T-cell (primary cell): ENCODE measurements at regions not wholly inside any gene's neighbourhood (a gene's known extent, or its start where the extent isn't known, plus 50 kb on each side); places are given as distances from the start of the nearest gene placed in this dataset.

ENCODE experiments used
- ATAC-seq, 4 experiments: fragments of 200-7000 bp in 3 of 4; fragments of 150-1000 bp in 1 of 4; cut with Tn5 transposase; replicated peaks in 1 of 4; 1 replicate in 3 of 4; 2 replicates in 1 of 4; pipeline ENCODE4 v1.10.0; 2021; ENCODE audit warnings: moderate library complexity in 3 of 4, mild to moderate bottlenecking in 2 of 4, moderate number of reproducible peaks in 1 of 4
- CTCF ChIA-PET, 2 donors: fragments of 300-600 bp; sonication (Branson Sonifier 250); formaldehyde crosslinking; loops; one replicate each; lab custom pipeline; 2022; ENCODE audit warnings: antibody characterized with exemption in 2 of 2; lab: Charles Lee
- POLR2A ChIA-PET, 2 donors: fragments of 300-600 bp; sonication (Branson Sonifier 250); formaldehyde crosslinking; loops; one replicate each; lab custom pipeline; 2022; ENCODE audit warnings: antibody characterized with exemption in 2 of 2; lab: Charles Lee
- DNase-seq, 35 experiments: peaks; one replicate each; pipeline versions ENCODE4 v3.0.0 to v3.0.0-alpha.2; 2013 to 2023
- H3K27ac ChIP-seq: one replicate; pipeline ENCODE4 v1.5.1; 2013; ENCODE audit warnings: low read length
- H3K27me3 ChIP-seq, 2 experiments: replicated peaks in 1 of 2; 1 replicate in 1 of 2; 2 replicates in 1 of 2; pipeline versions ENCODE4 v1.6.1 to v1.7.0; 2013; ENCODE audit warnings: low read length in 1 of 2, mixed read lengths in 1 of 2; ENCODE audit not compliant: control insufficient read depth in 2 of 2, insufficient read depth in 2 of 2; ENCODE audit errors: extremely low read depth in 1 of 2
- H3K36me3 ChIP-seq, 2 donors: 1 replicate in 1 of 2; 2 replicates in 1 of 2; pipeline versions ENCODE4 v1.6.1 to v1.7.0; 2013; ENCODE audit warnings: low read length in 1 of 2; ENCODE audit not compliant: control insufficient read depth in 2 of 2, insufficient read depth in 1 of 2; ENCODE audit errors: extremely low read depth in 1 of 2
- H3K4me1 ChIP-seq, 2 experiments: 1 replicate in 1 of 2; 2 replicates in 1 of 2; pipeline versions ENCODE4 v1.6.1 to v1.7.0; 2013; ENCODE audit warnings: low read length in 2 of 2, mixed read lengths in 1 of 2; ENCODE audit not compliant: insufficient read depth in 2 of 2, control insufficient read depth in 1 of 2; ENCODE audit errors: extremely low read depth in 1 of 2
- H3K4me3 ChIP-seq, 2 donors: 1 replicate in 1 of 2; 2 replicates in 1 of 2; pipeline versions ENCODE4 v1.5.1 to v1.7.0; 2013; ENCODE audit warnings: mild to moderate bottlenecking in 2 of 2, low read length in 1 of 2, moderate library complexity in 1 of 2; ENCODE audit not compliant: control insufficient read depth in 1 of 2; ENCODE audit errors: extremely low read depth in 1 of 2
- H3K9me3 ChIP-seq: 2 replicates; pipeline ENCODE4 v1.7.0; 2013
- H3K27ac Mint-ChIP-seq, 2 donors: one replicate each; pipeline ENCODE4 v1.8.0; 2020 to 2021; ENCODE audit warnings: mild to moderate bottlenecking in 2 of 2, mixed read lengths in 2 of 2
- H3K27me3 Mint-ChIP-seq, 2 donors: one replicate each; pipeline ENCODE4 v1.8.0; 2021 to 2022; ENCODE audit warnings: mixed read lengths in 2 of 2
- H3K36me3 Mint-ChIP-seq: one replicate; pipeline ENCODE4 v1.8.0; 2021; ENCODE audit warnings: mixed read lengths
- H3K4me1 Mint-ChIP-seq, 3 donors: one replicate each; pipeline ENCODE4 v1.8.0; 2020 to 2022; ENCODE audit warnings: mixed read lengths in 3 of 3, mild to moderate bottlenecking in 1 of 3
- H3K4me3 Mint-ChIP-seq, 3 donors: one replicate each; pipeline ENCODE4 v1.8.0; 2020 to 2022; ENCODE audit warnings: mild to moderate bottlenecking in 3 of 3, mixed read lengths in 3 of 3, moderate library complexity in 3 of 3
- H3K9me3 Mint-ChIP-seq, 3 donors: one replicate each; pipeline ENCODE4 v1.8.0; 2020 to 2022; ENCODE audit warnings: mixed read lengths in 3 of 3
- WGBS: methylation state at CpG from one replicate; pipeline ENCODE4 v1.1.5; 2013; ENCODE audit warnings: missing lambda C conversion rate; ENCODE audit not compliant: insufficient coverage; 5-methylcytosine and 5-hydroxymethylcytosine counted together

GRCh38 chr20:50335105-50335504 lies 144.5 kb downstream of the CEBPB start:
- no CpG with 5 or more reads among the region's 2 CpGs for WGBS
- H3K4me3 Mint-ChIP-seq, result no peak overlapping the region

GRCh38 chr20:50335866-50336265 lies 145.2 kb downstream of the CEBPB start:
- H3K4me3 Mint-ChIP-seq, result no peak overlapping the region
- DNase-seq, result no peak
- ChIA-PET POLR2A (no interaction called here), CTCF (no interaction called here)
- WGBS, result 88% methylated on average over 1 of the region's 7 CpGs
- no peaks in the 10 kb centered on the region for H3K9me3 Mint-ChIP-seq
- H3K27me3 ChIP-seq, result peaks cover 0 to 14% of the 10 kb centered on the region in 2 experiments
- peaks cover 27 to 28% (median 27%) of the 10 kb centered on the region in 3 donors for H3K4me1 Mint-ChIP-seq
- ATAC-seq, result no peak
- H3K36me3 ChIP-seq, result no peaks in the 10 kb centered on the region
- H3K9me3 ChIP-seq, result no peaks in the 10 kb centered on the region
- peak overlapping the region in 1 of 2 donors; percentile 23 for H3K27ac Mint-ChIP-seq
- no peak overlapping the region for H3K4me3 ChIP-seq
- H3K36me3 Mint-ChIP-seq, result no peaks in the 10 kb centered on the region
- H3K4me1 ChIP-seq, result peaks cover 14 to 27% of the 10 kb centered on the region in 2 experiments
- H3K27ac ChIP-seq, result no peak overlapping the region
- H3K27me3 Mint-ChIP-seq, result peaks cover 0 to 4% of the 10 kb centered on the region in 2 donors

More at GRCh38 chr20:50335105-50335504, 144.5 kb downstream of the CEBPB start:
- H3K4me1 Mint-ChIP-seq, result peaks cover 22 to 23% (median 23%) of the 10 kb centered on the region in 3 donors
- ChIA-PET POLR2A (no interaction called here), CTCF (no interaction called here)
- no peaks in the 10 kb centered on the region for H3K9me3 Mint-ChIP-seq
- H3K36me3 Mint-ChIP-seq, result no peaks in the 10 kb centered on the region
- DNase-seq, result peak in 1 of 35 experiments; percentile 22
- Histone ChIP-seq H3K4me3 (no peak overlapping the region), H3K27me3 (peaks cover 0 to 20% of the 10 kb centered on the region in 2 experiments), H3K36me3 (no peaks in the 10 kb centered on the region), H3K9me3 (no peaks in the 10 kb centered on the region), H3K4me1 (peaks cover 14 to 19% of the 10 kb centered on the region in 2 experiments), H3K27ac (no peak overlapping the region)
- peaks cover under 1 to 4% of the 10 kb centered on the region in 2 donors for H3K27me3 Mint-ChIP-seq
- H3K27ac Mint-ChIP-seq, result no peak overlapping the region
- peak in 2 of 4 experiments; percentile 20 to 70 for ATAC-seq

- WGBS, result 17% methylated on average over 1 of the region's 6 CpGs
- H3K9me3 Mint-ChIP-seq, result no peaks in the 10 kb centered on the region
- H3K27me3 ChIP-seq, result peaks cover 0 to 7% of the 10 kb centered on the region in 2 experiments
- no peaks in the 10 kb centered on the region for H3K36me3 Mint-ChIP-seq
- ChIA-PET POLR2A (no interaction called here), CTCF (no interaction called here)
- H3K9me3 ChIP-seq, result no peaks in the 10 kb centered on the region
- ATAC-seq (no peak), DNase-seq (no peak)
- no peaks in the 10 kb centered on the region for H3K36me3 ChIP-seq
- H3K27me3 Mint-ChIP-seq, result no peaks in the 10 kb centered on the region
- no peak overlapping the region for H3K4me3 ChIP-seq
- H3K4me3 Mint-ChIP-seq, result no peak overlapping the region
- H3K4me1 ChIP-seq, result peaks cover 14 to 29% of the 10 kb centered on the region in 2 experiments
- H3K27ac ChIP-seq, result no peak overlapping the region
- no peak overlapping the region for H3K27ac Mint-ChIP-seq
- H3K4me1 Mint-ChIP-seq, result peaks cover 27 to 28% (median 27%) of the 10 kb centered on the region in 3 donors
Measured at GRCh38 chr20:50336661-50337060, 146.0 kb downstream of the CEBPB start.

GRCh38 chr20:50337521-50338466 lies 147.2 kb downstream of the CEBPB start:
- H3K27ac ChIP-seq, result no peak overlapping the region
- no peaks in the 10 kb centered on the region for H3K9me3 ChIP-seq
- no peaks in the 10 kb centered on the region for H3K27me3 Mint-ChIP-seq
- no peak overlapping the region for H3K4me3 ChIP-seq
- H3K36me3 Mint-ChIP-seq, result no peaks in the 10 kb centered on the region
- ATAC-seq, result no peak
- ChIA-PET POLR2A (no interaction called here), CTCF (no interaction called here)
- H3K4me1 Mint-ChIP-seq, result peaks cover 27 to 28% (median 27%) of the 10 kb centered on the region in 3 donors
- H3K27ac Mint-ChIP-seq, result peak overlapping the region; percentile 76 to 93
- peaks cover 14 to 29% of the 10 kb centered on the region in 2 experiments for H3K4me1 ChIP-seq
- H3K9me3 Mint-ChIP-seq, result no peaks in the 10 kb centered on the region
- 90% methylated on average over 6 of the region's 13 CpGs for WGBS
- peaks cover 0 to 2% of the 10 kb centered on the region in 2 experiments for H3K27me3 ChIP-seq
- no peaks in the 10 kb centered on the region for H3K36me3 ChIP-seq
- peak overlapping the region in 2 of 3 donors; percentile 64 to 73 for H3K4me3 Mint-ChIP-seq
- DNase-seq, result no peak

- peaks cover 14 to 29% of the 10 kb centered on the region in 2 experiments for H3K4me1 ChIP-seq
- peak overlapping the region; percentile 64 to 73 (median 68) for H3K4me3 Mint-ChIP-seq
- H3K4me3 ChIP-seq, result peak overlapping the region in 1 of 2 donors; percentile 29
- H3K27ac ChIP-seq, result peak overlapping the region; percentile 57
- H3K27me3 ChIP-seq, result peaks cover 0 to 2% of the 10 kb centered on the region in 2 experiments
- peak overlapping the region; percentile 76 to 93 for H3K27ac Mint-ChIP-seq
- H3K27me3 Mint-ChIP-seq, result no peaks in the 10 kb centered on the region
- no peaks in the 10 kb centered on the region for H3K9me3 Mint-ChIP-seq
- no peaks in the 10 kb centered on the region for H3K36me3 ChIP-seq
- ATAC-seq, result peak; percentile 44 to 74 (median 69)
- peak in 23 of 35 experiments; percentile 3 to 44 (median 12) for DNase-seq
- no peaks in the 10 kb centered on the region for H3K9me3 ChIP-seq
- CTCF ChIA-PET, result no interaction called here
- POLR2A ChIA-PET, result no interaction called here
- WGBS, result 0% methylated on average over 6 of the region's 12 CpGs
- H3K36me3 Mint-ChIP-seq, result no peaks in the 10 kb centered on the region
- peaks cover 27 to 28% (median 27%) of the 10 kb centered on the region in 3 donors for H3K4me1 Mint-ChIP-seq
Measured at GRCh38 chr20:50338479-50339391, 148.1 kb downstream of the CEBPB start.

GRCh38 chr20:50339466-50339901 lies 148.9 kb downstream of the CEBPB start:
- Histone ChIP-seq H3K9me3 (no peaks in the 10 kb centered on the region), H3K36me3 (no peaks in the 10 kb centered on the region), H3K27me3 (peaks cover 0 to 5% of the 10 kb centered on the region in 2 experiments), H3K4me1 (peaks cover 14 to 29% of the 10 kb centered on the region in 2 experiments), H3K4me3 (peak overlapping the region in 1 of 2 donors; percentile 29), H3K27ac (peak overlapping the region; percentile 57)
- no peak for DNase-seq
- H3K4me3 Mint-ChIP-seq, result peak overlapping the region in 2 of 3 donors; percentile 64 to 73
- H3K36me3 Mint-ChIP-seq, result no peaks in the 10 kb centered on the region
- ATAC-seq, result no peak
- peaks cover 27 to 28% (median 27%) of the 10 kb centered on the region in 3 donors for H3K4me1 Mint-ChIP-seq
- POLR2A ChIA-PET, result no interaction called here
- no peaks in the 10 kb centered on the region for H3K9me3 Mint-ChIP-seq
- no CpG with 5 or more reads among the region's 3 CpGs for WGBS
- peak overlapping the region; percentile 76 to 93 for H3K27ac Mint-ChIP-seq
- H3K27me3 Mint-ChIP-seq, result no peaks in the 10 kb centered on the region
- CTCF ChIA-PET, result no interaction called here
